Body of pancreas (tissue), 4 donors: ENCODE measurements at regions not wholly inside any gene's neighbourhood (a gene's known extent, or its start where the extent isn't known, plus 50 kb on each side); places are given as distances from the start of the nearest gene placed in this dataset.

Source experiments
- POLR2A ChIP-seq, 3 donors: fragments of 450-650 bp; IDR thresholded peaks; one replicate each; pipeline ENCODE4 v1.6.1; 2016; ENCODE audit warnings: antibody characterized with exemption in 3 of 3, mild to moderate bottlenecking in 2 of 3
- TF ChIP-seq, protein P1 (sequence below), 7 experiments: fragments of 450-650 bp in 4 of 7; fragments of 200-600 bp in 3 of 7; sonication (generic) in 3 of 7; IDR thresholded peaks; one replicate each; pipeline ENCODE4 v1.5.1; 2016 to 2019; ENCODE audit warnings: antibody characterized with exemption in 7 of 7

DNA sequence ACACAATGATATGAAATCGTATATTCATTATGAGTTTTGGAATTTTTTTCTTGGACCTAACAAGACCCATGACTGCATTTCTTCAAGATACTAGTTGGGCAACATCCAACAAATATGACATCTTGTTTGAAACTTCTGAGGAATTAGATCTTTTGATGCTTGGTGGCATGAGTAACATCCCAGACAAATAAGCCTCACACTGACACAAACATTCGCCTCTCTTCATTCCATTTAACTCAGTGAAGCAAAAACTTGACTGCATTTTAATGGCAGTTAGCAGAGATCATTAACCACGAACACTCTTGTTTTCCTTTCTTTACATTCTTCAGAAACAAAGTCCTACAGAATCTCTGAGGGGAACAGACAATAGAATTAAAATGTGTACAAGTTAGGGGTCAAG, 758.3 kb downstream of the C12orf50 start:
- no peak for TF ChIP-seq POLR2A (IDR thresholded peaks at IDR 0.05)
- TF ChIP-seq, protein P1, sequence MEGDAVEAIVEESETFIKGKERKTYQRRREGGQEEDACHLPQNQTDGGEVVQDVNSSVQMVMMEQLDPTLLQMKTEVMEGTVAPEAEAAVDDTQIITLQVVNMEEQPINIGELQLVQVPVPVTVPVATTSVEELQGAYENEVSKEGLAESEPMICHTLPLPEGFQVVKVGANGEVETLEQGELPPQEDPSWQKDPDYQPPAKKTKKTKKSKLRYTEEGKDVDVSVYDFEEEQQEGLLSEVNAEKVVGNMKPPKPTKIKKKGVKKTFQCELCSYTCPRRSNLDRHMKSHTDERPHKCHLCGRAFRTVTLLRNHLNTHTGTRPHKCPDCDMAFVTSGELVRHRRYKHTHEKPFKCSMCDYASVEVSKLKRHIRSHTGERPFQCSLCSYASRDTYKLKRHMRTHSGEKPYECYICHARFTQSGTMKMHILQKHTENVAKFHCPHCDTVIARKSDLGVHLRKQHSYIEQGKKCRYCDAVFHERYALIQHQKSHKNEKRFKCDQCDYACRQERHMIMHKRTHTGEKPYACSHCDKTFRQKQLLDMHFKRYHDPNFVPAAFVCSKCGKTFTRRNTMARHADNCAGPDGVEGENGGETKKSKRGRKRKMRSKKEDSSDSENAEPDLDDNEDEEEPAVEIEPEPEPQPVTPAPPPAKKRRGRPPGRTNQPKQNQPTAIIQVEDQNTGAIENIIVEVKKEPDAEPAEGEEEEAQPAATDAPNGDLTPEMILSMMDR (IDR thresholded peaks at IDR 0.05), result no peak
